NCI-H2196 treated with DMSO at 0.1 percent for 48 hours (cell line): ENCODE measurements at regions not wholly inside any gene's neighbourhood (a gene's known extent, or its start where the extent isn't known, plus 50 kb on each side); places are given as distances from the start of the nearest gene placed in this dataset.

ENCODE experiments used
- DNase-seq: peaks from one replicate; lab custom pipeline; 2025; ENCODE audit not compliant: unreplicated experiment; lab: John Stamatoyannopoulos, UW

DNA sequence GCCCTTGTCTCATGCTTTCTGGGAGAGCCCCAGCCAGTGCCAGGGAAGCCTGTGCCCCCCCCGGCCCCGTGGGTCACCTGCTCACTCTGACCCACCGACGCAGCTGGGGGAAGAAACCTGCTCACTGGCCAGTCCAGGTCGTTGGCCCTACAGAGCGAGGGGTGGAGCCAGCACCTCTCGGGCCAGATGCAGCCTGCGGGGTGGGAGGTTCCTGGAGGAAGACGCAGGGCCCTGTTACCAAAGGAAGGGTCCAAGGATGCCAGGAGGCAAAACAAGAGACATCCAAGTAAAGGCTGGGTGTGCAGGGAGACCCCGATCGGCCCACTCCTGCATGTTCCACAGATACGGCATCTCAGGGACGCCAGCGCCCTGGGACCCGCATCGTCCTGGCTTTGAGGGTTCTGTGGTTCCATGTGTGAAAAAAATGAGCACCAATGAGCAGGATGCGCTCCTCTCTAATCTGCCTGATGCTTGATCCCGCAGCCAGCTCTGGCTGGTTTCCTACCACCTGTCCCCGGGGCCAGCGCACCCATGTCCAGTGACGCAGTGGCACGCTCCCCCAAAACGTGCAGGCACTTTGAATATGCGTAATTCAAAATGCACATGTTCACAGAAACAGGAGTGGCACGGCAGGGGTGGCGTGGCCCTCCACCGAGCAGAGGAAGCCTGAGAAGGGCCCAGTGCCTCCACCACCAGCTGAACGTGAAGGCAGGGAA lies 66.0 kb upstream of the GALNT9 start:
- no peak for DNase-seq

DNA sequence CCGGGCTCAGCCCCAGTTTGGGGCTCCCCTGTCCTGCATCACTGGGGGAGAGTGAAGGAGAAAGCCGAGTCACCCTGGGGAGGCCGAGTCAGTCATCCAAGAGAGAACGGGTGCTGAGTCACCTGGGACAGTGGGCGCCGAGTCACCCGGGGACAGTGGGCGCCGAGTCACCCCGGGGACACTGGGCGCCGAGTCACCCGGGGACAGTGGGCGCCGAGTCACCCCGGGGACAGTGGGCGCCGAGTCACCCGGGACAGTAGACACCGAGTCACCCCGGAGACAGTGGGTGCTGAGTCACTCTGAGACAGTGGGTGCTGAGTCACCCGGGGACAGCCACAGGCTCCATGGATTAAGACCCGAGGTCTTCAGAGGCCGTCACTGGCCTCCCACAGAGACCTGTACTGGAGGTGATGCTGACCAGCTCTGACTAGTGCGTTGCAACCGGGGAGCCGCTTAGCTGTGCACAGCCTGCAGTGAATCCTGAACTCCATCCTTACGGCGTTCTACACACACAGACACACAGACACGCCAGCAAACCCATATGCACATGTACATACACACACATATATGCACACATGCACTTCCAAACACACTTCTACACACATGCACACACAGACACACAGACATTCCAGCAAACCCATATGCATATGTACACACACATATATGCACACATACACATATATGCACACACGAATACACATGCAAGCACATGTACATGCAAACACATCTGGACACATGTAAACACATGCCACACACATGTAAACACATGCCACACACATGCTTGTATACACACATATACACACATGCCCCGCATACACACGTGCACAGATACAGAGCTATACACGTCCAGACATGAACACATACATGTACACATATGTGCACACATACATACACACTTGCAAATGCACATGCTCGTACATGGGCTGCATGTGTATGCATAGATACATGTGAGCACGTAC lies 64.9 kb upstream of the GALNT9 start:
- no peak for DNase-seq

DNA sequence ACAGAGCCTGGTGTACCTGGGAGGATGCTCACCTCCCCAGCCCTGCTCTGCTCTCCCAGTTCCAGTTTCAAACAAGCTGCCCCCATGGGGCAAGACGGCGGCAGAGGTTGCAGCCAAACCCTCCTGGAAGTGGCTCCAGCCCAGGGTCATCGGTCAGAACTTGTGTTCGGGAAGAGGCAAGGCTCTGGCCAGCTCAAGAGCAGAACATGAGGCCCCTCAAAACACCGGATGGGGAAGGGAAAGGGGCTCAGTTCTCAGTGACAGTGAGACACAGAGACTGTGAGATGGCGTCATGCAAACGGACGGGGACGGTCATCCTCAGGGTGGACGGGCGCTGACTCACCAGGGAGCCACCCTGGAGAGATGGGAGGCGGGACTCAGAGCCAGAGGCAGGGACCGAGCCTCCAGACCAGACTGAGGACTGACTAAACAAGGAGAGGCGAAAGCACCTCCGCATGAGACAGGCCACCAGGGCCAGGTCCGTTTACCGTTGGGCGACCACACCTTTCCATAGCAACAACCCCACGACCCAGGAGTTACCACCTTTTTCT lies 63.9 kb upstream of the GALNT9 start:
- no peak for DNase-seq

DNA sequence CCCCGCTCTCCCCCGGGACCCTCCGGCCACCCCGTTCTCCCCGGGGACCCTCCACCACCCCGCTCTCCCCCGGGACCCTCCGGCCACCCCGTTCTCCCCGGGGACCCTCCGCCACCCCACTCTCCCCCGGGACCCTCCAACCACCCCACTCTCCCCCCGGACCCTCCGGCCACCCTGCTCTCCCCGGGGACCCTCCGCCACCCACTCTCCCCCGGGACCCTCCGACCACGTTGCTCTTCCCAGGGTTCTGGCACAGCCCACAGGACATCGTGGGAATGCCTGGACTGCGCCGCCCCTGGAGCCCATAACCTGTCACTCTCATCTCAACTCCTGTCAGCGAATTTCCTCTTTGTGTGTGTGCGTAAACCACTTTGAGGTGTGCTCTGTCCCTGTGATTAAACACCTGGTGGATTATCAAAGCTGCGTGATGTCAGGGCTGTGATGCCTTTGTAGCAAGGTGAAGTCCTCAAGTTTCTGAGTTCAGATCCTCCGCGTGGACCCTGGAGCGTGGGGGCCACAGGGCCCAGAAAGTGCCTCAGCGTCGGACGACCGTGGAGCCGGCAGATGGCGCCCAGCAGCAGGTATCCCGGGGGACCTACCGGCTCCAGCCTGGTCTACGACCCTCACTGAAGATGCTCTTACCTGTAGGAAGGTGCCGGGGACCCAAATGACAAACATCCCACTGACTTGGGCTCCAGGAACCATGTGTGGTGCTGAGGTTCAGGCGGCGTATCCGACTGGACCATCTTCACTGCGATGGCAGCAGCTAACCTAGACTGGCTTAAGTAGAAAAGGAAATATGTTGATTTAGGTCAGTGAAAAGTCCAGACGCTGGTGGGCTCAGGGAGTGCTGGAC lies 63.2 kb upstream of the GALNT9 start:
- no peak for DNase-seq

DNA sequence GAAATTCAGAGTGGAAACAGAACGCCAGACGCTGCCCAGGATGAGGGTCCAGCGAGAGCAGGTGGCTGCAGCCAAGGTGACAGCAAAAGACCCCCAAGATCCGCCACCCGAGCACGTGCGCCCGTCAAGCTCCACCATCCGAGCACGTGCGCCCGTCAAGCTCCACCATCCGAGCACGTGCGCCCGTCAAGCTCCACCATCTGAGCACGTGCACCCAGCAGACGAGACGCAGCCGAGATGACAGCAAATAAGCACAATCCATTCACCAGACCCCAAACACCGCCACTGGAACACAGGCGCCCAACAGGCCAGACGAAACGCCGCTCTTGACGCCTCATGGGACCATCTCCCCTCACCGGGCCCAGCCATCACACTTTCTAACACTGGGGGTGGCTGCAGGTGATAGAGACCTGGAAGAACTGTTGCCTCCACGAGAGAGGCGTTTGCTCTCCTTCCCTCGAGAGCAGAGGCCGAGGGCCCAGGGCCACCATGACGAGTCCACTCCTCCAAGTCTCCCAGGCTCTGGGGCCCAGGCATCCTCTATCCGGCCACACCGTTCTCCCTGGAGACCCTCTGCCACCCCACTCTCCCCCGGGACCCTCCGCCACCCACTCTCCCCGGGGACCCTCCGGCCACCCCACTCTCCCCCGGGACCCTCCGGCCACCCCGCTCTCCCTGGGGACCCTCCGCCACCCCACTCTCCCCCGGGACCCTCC lies 62.1 kb upstream of the GALNT9 start:
- no peak for DNase-seq

DNA sequence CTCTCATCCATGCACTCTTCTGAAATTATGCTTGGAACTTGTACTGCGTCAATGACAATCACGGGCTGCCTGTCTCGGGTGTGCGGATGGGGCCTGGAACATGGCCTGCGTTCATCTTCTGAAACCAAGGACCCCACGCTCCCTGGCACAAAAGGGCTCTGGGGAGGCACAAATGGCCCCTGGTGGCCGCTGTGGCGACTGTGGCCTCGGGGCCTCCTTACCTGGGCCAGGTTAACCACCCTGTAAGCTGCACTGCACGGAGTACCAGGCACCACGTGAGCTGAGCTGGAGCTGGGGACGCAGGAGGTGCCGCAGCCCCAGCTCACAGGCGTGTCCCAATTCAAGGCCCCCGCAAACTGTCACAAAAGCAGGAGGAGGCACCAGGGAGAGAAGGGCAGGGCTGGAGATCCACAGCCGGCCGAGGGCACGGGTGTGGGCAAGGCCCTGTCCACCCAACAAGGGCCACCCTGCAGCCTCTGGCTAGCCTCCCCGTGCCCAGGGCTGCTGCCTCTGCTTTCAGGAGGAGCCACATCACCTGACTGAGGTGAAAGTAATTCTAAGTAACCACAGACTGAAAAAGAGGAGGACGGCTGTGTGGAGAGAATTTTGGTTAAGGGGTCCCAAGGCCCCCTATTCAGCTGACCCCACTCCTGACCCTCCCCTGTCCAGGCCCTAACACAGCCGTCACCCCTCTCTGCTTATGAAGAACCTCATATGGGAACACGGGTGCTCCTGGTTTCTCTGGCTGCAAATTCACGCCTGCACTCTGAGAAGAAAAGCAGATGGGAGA lies 61.1 kb upstream of the GALNT9 start:
- DNase-seq, result no peak

DNA sequence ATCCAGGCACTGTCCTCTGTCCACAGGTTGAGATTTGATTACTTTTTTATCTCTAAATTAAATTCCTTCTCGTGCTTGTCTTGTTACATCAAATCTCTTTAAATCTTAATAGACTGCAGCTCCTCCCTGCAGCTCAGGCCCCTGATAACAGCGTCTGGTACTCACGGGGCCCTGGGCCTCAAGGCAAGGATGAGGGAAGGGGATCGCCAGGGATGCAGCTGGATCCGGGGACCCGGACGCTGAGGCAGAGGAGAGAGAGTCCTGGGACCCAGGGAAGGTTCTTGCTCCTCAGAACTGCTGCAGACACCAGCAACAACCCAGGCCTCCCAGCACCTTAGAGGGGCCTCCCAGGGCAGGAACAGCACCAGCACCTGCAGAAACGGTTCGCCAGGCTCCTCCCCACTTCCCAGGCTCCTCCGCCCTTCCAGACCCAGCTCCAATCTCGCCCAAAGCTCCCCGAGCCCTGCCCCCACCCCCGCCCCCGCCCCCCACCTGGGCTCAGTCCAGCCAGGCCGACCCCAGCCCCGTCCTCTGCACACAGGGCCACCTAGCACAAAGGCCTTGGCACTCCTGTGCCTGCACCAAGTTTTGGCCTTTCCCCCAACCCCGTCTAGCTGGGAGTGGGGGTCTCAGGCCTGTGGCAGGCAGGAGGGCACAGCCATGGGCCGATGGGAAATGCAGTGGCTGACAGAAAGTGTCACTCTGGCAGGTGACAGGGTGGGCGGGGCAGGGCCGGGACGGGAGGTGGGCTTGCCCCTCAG lies 60.3 kb upstream of the GALNT9 start:
- DNase-seq, result no peak

DNA sequence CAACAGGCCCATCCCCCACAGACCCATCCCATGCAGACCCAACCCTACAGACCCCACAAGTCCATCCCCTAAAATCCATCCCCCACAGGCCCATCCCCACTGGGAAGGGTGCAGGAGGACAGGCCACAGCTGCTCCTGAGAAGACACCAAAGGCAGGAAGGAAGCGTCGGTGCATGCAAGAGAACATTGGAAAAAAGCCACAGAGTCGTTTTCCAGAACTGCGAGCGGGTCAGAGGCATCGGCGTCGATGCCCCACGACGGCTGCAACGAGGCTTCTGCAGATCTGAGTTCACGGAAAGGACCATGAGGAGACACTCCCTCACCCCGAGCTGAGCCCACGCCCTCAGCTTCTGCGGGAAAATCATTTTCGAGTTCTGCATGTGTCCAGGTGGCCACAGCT lies 59.6 kb upstream of the GALNT9 start:
- DNase-seq, result no peak

DNA sequence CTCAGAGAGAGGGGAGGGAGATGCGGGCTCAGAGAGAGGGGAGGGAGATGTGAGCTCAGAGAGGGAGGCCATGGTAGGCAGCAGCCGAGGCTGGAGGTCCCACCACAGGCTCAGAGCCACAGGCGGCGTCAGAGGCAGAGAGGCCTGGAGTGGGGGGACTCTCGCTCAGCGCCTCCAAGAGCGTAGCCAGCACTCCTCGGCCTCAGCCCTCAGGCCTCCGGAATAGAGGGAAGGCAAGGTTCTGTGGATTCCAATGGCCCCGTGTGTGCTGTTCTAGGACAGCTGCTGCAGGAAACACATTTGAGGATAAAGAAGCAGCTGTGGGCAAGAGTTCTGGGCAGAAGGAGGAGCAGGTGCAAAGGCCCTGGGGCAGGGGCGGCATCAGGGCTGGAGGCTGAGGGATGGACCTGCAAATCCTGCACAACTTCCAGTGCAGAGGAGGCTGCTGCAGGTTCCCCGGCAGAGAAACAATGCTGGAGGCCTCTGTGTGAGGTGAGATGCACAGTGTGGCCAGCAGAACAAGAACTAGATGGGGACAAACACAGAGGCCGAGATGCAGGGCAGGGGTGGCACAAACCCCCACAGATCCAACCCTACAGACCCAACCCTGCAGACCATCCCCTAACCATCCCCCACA lies 59.1 kb upstream of the GALNT9 start:
- DNase-seq, result no peak

DNA sequence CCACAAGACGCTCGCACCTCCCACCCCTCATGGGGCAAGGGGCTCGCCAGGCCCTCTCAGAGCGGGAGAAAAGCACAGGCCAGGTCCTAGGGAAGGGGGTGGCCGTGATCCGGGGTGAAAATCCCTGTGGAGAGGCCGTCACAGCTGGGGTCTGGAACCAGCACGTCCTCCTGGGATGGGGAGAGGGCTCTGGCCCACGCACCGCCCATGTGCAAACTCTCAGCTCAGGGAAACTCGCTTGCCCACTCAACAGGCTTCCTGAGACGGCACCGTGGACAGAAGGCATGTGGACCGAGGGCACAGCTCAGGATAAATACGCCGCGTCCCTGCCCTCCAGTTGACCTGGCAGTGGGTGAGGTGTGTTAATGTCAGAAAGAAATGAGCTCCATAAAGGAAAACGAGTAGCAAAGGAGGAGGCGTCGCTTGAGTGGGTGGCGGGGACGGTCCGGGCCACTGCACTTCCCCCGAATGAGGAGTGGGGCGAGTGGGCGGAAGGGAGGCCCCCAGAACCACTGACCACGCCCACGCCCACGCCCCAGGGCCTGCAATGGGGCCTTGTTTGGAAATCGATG lies 57.6 kb upstream of the GALNT9 start:
- DNase-seq, result no peak

DNA sequence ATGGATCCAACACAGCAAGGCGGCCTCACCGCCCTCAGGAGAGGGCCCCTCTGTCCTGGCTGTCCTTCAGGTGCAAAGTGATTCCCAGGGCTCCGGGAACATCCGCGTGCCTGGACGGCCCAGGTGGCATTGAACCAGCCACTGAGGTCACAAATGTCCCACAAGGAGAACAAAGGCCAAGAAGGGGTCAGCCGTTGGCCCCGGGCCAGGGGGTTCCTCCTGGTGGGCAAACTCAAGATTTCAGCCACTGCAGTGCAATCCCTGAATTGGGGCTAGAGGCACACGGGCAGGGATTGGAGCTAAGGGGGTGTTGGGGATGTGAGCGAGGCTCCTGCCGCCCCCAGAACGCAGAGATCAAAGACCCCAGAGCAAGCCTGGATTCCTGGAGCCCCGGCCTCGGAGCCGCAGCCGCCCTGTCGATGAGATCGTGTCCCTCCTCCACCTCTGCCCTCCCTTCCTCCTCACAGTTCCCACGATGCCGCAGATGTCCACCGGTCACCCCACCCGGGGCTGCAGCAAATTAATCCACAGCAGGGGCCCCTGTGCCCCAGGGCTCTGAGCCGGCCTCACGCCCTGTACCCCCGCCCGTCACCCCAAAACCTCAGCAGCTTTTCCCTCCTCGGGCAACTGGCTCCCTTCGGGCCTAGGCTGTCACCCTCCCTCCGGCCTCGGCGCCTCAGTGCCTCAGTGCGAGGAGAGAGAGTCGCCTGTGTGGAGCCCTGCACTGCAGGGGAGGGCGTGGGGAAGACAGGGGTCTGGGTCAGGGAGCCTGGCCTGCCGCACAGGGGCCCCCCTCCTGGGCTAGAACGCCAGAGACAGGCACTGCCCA lies 56.7 kb upstream of the GALNT9 start:
- no peak for DNase-seq

DNA sequence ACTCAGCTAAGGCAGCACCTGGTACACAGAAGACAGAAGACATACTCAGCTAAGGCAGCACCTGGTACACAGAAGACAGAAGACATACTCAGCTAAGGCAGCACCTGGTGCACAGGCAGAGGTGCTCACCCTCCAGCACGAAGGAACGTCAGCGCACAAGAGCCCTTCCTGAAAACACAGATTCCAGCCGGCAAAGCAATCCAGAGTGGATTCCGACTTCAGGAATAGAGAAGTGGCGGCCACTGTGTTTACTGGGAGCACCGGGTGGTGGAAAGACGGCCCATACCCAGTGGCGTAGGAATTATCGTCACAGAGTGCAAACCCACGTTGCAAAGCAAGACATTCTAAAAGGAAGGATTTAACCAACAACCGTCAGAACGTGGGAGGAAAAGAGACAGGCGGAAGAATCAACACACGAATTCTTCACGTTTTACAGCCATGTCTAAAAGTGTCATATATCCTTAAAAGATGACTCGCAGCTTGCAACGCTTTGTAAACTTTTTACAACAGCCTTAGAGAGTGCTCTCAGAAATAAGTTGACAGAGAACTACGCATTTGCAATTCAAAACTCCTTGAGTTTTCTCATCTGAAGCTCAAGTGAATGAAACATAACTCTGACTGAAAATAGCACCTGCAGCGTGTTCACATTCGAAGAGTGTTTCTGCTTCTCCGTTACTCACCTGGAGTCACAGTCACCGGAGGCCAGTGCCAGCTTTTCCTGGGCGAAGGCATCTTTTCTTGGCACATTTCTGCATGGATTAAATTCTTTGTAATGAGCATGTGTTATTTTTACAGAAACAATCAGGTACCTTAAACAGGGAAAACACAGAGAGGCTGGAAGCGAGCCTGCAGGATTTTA lies 55.8 kb upstream of the GALNT9 start:
- no peak for DNase-seq

DNA sequence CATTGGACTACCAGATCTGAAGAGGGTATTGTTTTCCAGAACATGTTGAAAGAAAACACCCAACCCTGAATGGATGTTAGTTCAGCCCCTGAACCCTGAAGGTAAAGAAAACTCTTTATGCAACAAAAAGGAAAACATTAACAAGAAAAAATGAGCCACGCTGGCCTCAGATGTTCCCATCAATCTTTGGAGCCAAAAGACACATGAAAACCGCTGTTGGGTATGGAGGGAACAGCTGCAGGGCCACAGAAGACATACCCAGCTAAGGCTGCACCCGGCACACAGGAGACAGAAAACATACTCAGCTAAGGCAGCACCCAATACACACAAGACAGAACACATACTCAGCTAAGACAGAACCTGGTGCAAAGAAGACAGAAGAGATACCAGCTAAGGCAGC lies 51.3 kb upstream of the GALNT9 start:
- DNase-seq, result no peak

DNA sequence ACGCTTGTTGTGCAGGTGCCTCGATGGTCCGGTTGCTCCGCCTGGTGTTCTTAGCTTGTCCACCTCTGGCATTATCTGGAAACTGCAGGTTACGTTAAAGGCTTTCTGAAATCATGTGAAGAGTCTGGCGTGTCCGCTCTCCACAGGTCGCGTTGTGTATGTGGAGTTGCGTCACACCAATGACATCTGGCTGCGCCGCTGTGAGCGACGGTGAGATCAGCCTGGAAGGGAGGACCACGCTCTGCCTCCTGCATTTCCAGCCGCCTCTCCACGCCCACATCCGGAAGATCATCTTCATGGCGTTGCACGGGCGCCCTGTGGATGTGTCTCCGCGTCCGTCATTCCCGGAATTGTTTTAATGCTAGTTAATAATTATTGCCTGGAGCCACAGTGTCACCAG lies 50.6 kb upstream of the GALNT9 start:
- no peak for DNase-seq

DNA sequence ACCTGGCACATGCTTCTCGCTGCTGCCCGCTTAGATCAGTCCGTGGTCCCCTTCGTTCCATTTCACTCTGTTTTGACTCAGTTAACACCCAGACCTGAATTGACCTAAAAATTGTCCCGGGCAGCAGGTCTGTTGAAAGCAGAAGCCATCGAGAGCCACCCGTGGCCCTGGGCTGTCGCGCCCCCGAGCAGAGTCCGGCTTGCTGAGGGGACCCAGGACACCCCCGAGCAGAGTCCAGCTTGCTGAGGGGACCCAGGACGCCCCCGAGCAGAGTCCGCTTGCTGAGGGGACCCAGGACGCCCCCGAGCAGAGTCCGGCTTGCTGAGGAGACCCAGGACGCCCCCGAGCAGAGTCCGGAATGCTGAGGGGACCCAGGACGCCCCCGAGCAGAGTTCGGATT lies 50.2 kb upstream of the GALNT9 start:
- DNase-seq, result no peak
